22Rv1 (cell line): ENCODE measurements at regions not wholly inside any gene's neighbourhood (a gene's known extent, or its start where the extent isn't known, plus 50 kb on each side); places are given as distances from the start of the nearest gene placed in this dataset.

ENCODE experiments used
- CTCF ChIP-seq: fragments of 450-650 bp; IDR thresholded peaks from 2 replicates; pipeline ENCODE4 v1.5.1; 2017; ENCODE audit warnings: mild to moderate bottlenecking
- ZFX ChIP-seq: fragments of 450-650 bp; IDR thresholded peaks from 2 replicates; pipeline ENCODE4 v1.6.1; 2017; ENCODE audit warnings: antibody characterized with exemption, borderline replicate concordance

- TF ChIP-seq CTCF = no peak
- TF ChIP-seq ZFX = no peak
Observed at GRCh38 chr18:6542296-6542695, 127.6 kb upstream of the L3MBTL4 start.
